HG02571 (cell line): ENCODE measurements at regions not wholly inside any gene's neighbourhood (a gene's known extent, or its start where the extent isn't known, plus 50 kb on each side); places are given as distances from the start of the nearest gene placed in this dataset.

Experiments
- ATAC-seq: cut with Tn5 transposase; IDR thresholded peaks from one replicate; pipeline ENCODE4 v1.9.1; 2021; ENCODE audit warnings: mild to moderate bottlenecking, moderate library complexity; ENCODE audit not compliant: unreplicated experiment

- ATAC-seq, result no peak
Observed at GRCh38 chr20:23232679-23233308, 117.8 kb upstream of the NXT1 start.

GRCh38 chr20:23232219-23232581 is 118.4 kb upstream of the NXT1 start:
- no peak for ATAC-seq

GRCh38 chr20:23231561-23232218 is 118.9 kb upstream of the NXT1 start:
- ATAC-seq, result no peak

- no peak for ATAC-seq
Observed at GRCh38 chr20:23230766-23231385, 119.7 kb upstream of the NXT1 start.

GRCh38 chr20:23229989-23230388 is 120.6 kb upstream of the NXT1 start:
- ATAC-seq, result no peak

GRCh38 chr20:23228912-23229311 is 121.7 kb upstream of the NXT1 start:
- no peak for ATAC-seq

- ATAC-seq, result no peak
Observed at GRCh38 chr20:23227976-23228375, 122.6 kb upstream of the NXT1 start.

- ATAC-seq, result no peak
Observed at GRCh38 chr20:23227274-23227673, 123.3 kb upstream of the NXT1 start.

GRCh38 chr20:23226612-23227265 is 123.9 kb upstream of the NXT1 start:
- ATAC-seq, result no peak

GRCh38 chr20:23225407-23226060 is 125.1 kb upstream of the NXT1 start:
- ATAC-seq, result no peak

GRCh38 chr20:23224806-23225205 is 125.8 kb upstream of the NXT1 start:
- no peak for ATAC-seq

GRCh38 chr20:23223908-23224580 is 126.5 kb upstream of the NXT1 start:
- ATAC-seq, result no peak

GRCh38 chr20:23222531-23223200 is 127.9 kb upstream of the NXT1 start:
- ATAC-seq, result no peak

GRCh38 chr20:23217023-23217422 is 130.9 kb upstream of the CD93 start:
- no peak for ATAC-seq

- no peak for ATAC-seq
Observed at GRCh38 chr20:23215344-23215995, 129.3 kb upstream of the CD93 start.

- no peak for ATAC-seq
Observed at GRCh38 chr20:23214903-23215302, 128.8 kb upstream of the CD93 start.

- no peak for ATAC-seq
Observed at GRCh38 chr20:23212464-23212995, 126.4 kb upstream of the CD93 start.

GRCh38 chr20:23212011-23212410 is 125.9 kb upstream of the CD93 start:
- ATAC-seq, result no peak

- no peak for ATAC-seq
Observed at GRCh38 chr20:23211164-23211563, 125.0 kb upstream of the CD93 start.
